ENCODE measurements at regions not wholly inside any gene's neighbourhood (a gene's known extent, or its start where the extent isn't known, plus 50 kb on each side); places are given as distances from the start of the nearest gene placed in this dataset.

DNA sequence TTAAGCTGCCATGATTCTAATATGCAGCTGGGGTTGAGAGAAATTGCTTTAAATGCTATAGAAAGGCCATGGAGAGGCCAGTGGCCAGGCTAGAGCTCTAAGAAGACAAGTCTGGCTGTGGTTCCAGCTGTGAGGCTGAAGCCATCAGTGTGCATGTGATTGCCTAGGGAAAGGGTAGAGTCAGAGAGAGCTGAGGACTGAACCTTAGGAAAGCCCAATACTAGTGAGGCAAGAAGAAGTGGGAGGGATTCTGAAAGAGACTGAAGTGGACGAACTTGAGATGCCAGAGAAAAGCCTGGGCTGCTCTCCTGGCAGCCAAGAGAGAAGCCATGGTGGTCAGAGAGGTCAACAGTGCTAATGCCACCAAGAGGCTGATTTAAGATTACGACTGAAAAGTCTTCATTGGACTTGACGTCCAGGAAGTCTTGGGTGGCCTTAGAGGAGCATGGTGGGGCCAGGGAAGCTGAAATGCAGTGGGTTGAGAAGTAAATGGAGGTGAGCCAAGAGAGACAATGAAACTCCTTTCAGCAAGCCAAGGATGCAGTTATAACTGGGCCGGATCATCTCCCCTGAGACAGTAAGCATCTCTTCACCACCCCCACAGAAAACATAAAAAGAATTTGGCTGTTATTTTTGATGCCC lies 133.2 kb downstream of the TMEM174 start:
- TF ChIP-seq CTBP1 (IDR thresholded peaks at IDR 0.05; ENCODE audit: borderline replicate concordance): no peak
- TF ChIP-seq BHLHE40 (IDR thresholded peaks at IDR 0.05; ENCODE audit: borderline replicate concordance): no peak
- no peak for TF ChIP-seq ELF4 (IDR thresholded peaks at IDR 0.05)
- no peak for TF ChIP-seq FOXA1 (IDR thresholded peaks at IDR 0.05)
- no peak for TF ChIP-seq NFRKB (IDR thresholded peaks at IDR 0.05)
- TF ChIP-seq PKNOX1 (IDR thresholded peaks at IDR 0.05): no peak
- TF ChIP-seq FOXK2 (IDR thresholded peaks at IDR 0.05): no peak
- no peak for TF ChIP-seq HDGF (IDR thresholded peaks at IDR 0.05; ENCODE audit: borderline replicate concordance)
- no peak for TF ChIP-seq ZNF384 (IDR thresholded peaks at IDR 0.05)
- TF ChIP-seq FOXM1 (IDR thresholded peaks at IDR 0.05; ENCODE audit: borderline replicate concordance): no peak
- no peak for TF ChIP-seq SP1 (IDR thresholded peaks at IDR 0.05)
- TF ChIP-seq LEF1 (IDR thresholded peaks at IDR 0.05; ENCODE audit: borderline replicate concordance): no peak
- TF ChIP-seq L3MBTL2 (conservative IDR thresholded peaks at IDR 0.05): no peak

Measured in HEK293T (cell line).